Prostate gland (tissue), 2 donors: ENCODE measurements at regions not wholly inside any gene's neighbourhood (a gene's known extent, or its start where the extent isn't known, plus 50 kb on each side); places are given as distances from the start of the nearest gene placed in this dataset.

Experiments
- POLR2A ChIP-seq: fragments of 450-650 bp; IDR thresholded peaks from one replicate; pipeline ENCODE4 v1.6.1; 2016; ENCODE audit warnings: antibody characterized with exemption, mild to moderate bottlenecking
- TF ChIP-seq, protein P1 (sequence below), 4 experiments: fragments of 200-600 bp in 2 of 4; fragments of 450-650 bp in 2 of 4; sonication (generic) in 2 of 4; IDR thresholded peaks; 1 replicate in 3 of 4; 2 replicates in 1 of 4; pipeline ENCODE4 v1.5.1; 2016 to 2019; ENCODE audit warnings: antibody characterized with exemption in 4 of 4, mild to moderate bottlenecking in 2 of 4, moderate library complexity in 2 of 4

GRCh38 chr5:68456756-68457217 lies 241.2 kb downstream of the PIK3R1 start:
- TF ChIP-seq, protein P1, sequence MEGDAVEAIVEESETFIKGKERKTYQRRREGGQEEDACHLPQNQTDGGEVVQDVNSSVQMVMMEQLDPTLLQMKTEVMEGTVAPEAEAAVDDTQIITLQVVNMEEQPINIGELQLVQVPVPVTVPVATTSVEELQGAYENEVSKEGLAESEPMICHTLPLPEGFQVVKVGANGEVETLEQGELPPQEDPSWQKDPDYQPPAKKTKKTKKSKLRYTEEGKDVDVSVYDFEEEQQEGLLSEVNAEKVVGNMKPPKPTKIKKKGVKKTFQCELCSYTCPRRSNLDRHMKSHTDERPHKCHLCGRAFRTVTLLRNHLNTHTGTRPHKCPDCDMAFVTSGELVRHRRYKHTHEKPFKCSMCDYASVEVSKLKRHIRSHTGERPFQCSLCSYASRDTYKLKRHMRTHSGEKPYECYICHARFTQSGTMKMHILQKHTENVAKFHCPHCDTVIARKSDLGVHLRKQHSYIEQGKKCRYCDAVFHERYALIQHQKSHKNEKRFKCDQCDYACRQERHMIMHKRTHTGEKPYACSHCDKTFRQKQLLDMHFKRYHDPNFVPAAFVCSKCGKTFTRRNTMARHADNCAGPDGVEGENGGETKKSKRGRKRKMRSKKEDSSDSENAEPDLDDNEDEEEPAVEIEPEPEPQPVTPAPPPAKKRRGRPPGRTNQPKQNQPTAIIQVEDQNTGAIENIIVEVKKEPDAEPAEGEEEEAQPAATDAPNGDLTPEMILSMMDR (IDR thresholded peaks at IDR 0.05): no peak
- no peak for TF ChIP-seq POLR2A
